Left lung (tissue), 4 donors: ENCODE measurements at regions not wholly inside any gene's neighbourhood (a gene's known extent, or its start where the extent isn't known, plus 50 kb on each side); places are given as distances from the start of the nearest gene placed in this dataset.

Experiments
- ATAC-seq: fragments of 200-7000 bp; cut with Tn5 transposase; one replicate; pipeline ENCODE4 v1.9.1; 2020; ENCODE audit warnings: moderate library complexity
- DNase-seq, 4 donors: peaks; one replicate each; pipeline ENCODE4 v3.0.0-alpha.2; 2013 to 2020
- H3K27ac ChIP-seq, 2 donors: fragments of 200-600 bp; sonication (generic) in 1 of 2; one replicate each; pipeline versions ENCODE4 v1.5.0 to v1.8.0; 2020 to 2021
- H3K27me3 ChIP-seq, 2 donors: fragments of 200-600 bp; sonication (generic) in 1 of 2; one replicate each; pipeline versions ENCODE4 v1.5.0 to v1.8.0; 2020 to 2021
- H3K36me3 ChIP-seq, 2 donors: fragments of 200-600 bp; sonication (generic) in 1 of 2; one replicate each; pipeline versions ENCODE4 v1.5.0 to v1.8.0; 2020 to 2021
- H3K4me1 ChIP-seq, 2 donors: fragments of 200-600 bp; one replicate each; pipeline ENCODE4 v1.8.0; 2021
- H3K4me3 ChIP-seq, 2 donors: fragments of 200-600 bp; sonication (generic) in 1 of 2; one replicate each; pipeline versions ENCODE4 v1.5.0 to v1.8.0; 2020 to 2021; ENCODE audit warnings: mild to moderate bottlenecking in 1 of 2
- H3K9me3 ChIP-seq, 2 donors: fragments of 200-600 bp; sonication (generic) in 1 of 2; one replicate each; pipeline versions ENCODE4 v1.5.0 to v1.8.0; 2020 to 2021
- intact Hi-C, 2 donors: fragments of 100-400 bp; cut with DNase I; formaldehyde crosslinking; loops; one replicate each; pipeline versions ENCODE4 v1.11.2 to v1.14.2; 2022
- TF ChIP-seq, protein P1 (sequence below), 2 donors: fragments of 200-600 bp; sonication (generic) in 1 of 2; IDR thresholded peaks; one replicate each; pipeline versions ENCODE4 v1.5.0 to v1.8.0; 2021; ENCODE audit warnings: antibody characterized with exemption in 2 of 2
- donor health status: DM: no; HTN: yes; CAD: no.
- donor health status: DM: no; HTN: no; CAD: no.

DNA sequence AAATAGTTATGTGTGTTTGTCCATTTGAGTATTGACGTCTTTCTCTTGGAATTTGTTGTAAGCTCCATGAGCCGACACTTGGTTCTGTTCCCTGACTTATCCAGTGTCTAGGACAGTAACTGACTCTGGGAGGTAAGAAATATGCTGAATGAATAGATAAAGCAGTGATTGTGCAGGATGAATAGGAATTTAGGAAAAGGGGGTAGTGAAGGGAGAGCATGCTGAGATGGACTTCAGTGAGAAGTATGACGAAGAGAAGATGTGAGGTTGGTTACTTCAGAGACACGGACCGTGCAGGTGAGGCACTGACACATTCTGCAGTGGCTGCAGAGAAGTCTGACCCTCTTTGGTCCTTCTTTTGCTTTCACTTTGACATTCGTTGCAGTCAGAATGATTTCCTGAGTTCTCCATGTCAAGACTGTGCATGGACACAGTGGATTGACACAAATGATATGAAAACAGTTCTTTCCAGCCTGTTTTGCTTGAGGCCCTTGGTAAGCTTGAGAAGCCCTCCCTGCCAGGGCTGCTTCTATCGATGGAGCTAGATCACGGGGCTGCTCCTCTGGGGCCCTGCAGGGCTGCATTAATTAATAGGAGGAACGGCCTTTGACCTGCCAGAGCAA, 261.5 kb upstream of the SORCS1 start:
- no peaks in the 10 kb centered on the region for H3K27me3 ChIP-seq
- no peak for ATAC-seq
- TF ChIP-seq, protein P1, sequence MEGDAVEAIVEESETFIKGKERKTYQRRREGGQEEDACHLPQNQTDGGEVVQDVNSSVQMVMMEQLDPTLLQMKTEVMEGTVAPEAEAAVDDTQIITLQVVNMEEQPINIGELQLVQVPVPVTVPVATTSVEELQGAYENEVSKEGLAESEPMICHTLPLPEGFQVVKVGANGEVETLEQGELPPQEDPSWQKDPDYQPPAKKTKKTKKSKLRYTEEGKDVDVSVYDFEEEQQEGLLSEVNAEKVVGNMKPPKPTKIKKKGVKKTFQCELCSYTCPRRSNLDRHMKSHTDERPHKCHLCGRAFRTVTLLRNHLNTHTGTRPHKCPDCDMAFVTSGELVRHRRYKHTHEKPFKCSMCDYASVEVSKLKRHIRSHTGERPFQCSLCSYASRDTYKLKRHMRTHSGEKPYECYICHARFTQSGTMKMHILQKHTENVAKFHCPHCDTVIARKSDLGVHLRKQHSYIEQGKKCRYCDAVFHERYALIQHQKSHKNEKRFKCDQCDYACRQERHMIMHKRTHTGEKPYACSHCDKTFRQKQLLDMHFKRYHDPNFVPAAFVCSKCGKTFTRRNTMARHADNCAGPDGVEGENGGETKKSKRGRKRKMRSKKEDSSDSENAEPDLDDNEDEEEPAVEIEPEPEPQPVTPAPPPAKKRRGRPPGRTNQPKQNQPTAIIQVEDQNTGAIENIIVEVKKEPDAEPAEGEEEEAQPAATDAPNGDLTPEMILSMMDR (IDR thresholded peaks at IDR 0.05), result no peak
- no peak overlapping the region for H3K4me3 ChIP-seq
- H3K36me3 ChIP-seq, result no peaks in the 10 kb centered on the region
- no peaks in the 10 kb centered on the region for H3K4me1 ChIP-seq
- DNase-seq, result no peak
- no peak overlapping the region for H3K27ac ChIP-seq
- H3K9me3 ChIP-seq, result no peaks in the 10 kb centered on the region
- intact Hi-C loops, result no loop called here

DNA sequence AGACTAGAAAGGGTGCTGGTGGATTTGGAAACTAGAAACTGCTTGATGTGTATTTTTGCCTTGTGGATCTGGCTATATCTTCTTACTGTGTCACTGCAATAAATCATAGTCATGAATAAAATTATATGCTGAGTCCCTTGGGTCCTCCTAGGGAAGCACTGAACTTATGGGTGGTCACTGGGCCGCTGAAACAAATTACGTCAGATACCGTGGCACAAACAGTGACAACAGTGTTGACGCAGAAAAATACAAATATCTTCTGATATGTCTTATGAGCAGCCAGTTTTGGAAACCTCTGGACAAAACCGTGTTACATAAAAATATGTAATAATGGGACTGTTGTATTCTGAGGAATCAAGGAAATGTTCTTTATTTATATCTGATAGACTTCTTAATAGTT, 260.1 kb upstream of the SORCS1 start:
- Histone ChIP-seq H3K4me3 (no peak overlapping the region), H3K9me3 (no peaks in the 10 kb centered on the region), H3K36me3 (no peaks in the 10 kb centered on the region), H3K27me3 (no peaks in the 10 kb centered on the region), H3K27ac (no peak overlapping the region), H3K4me1 (no peaks in the 10 kb centered on the region)
- no peak for DNase-seq
- intact Hi-C loops, result no loop called here
- TF ChIP-seq, protein P1 (IDR thresholded peaks at IDR 0.05), result no peak
- ATAC-seq, result no peak

DNA sequence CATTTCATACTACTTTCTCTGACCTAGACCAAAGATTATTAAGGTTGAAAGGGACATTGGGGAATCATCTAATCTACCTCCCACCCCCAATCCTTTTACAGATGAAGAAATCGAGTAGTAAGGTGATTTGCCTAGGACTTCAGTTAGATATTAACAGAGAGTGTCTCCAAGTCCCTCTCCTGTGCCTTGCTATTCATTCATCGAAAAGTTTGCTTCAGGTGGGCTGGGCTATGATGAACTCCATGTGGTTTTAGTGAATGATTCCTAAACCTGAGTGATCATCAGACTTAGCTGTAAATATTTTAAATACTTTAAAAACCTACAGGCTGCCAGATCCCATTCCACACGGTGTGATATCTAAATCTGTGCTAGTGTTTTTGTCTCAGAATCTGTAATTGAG, 259.4 kb upstream of the SORCS1 start:
- no peaks in the 10 kb centered on the region for H3K4me1 ChIP-seq
- intact Hi-C loops, result no loop called here
- H3K36me3 ChIP-seq, result no peaks in the 10 kb centered on the region
- H3K9me3 ChIP-seq, result no peaks in the 10 kb centered on the region
- DNase-seq (no peak), ATAC-seq (no peak)
- no peaks in the 10 kb centered on the region for H3K27me3 ChIP-seq
- no peak overlapping the region for H3K27ac ChIP-seq
- TF ChIP-seq, protein P1 (IDR thresholded peaks at IDR 0.05), result no peak
- no peak overlapping the region for H3K4me3 ChIP-seq

DNA sequence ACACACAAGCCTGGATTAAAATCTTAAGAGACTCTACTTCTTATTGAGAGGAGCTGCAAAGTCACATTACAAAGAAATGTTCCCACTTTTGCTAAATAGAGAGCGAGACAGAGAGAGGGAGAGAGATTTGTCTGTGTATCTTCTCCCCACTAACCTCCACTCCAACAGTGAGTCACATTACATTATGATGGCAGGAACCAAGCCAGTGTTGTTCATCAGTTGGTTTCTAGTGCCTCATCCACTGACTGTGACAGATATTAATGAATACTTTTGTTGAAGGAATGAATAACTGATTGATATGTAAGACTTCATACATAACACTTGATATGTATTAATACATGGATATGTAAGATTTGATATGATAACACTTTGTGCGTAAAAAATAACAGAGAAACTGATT, 258.2 kb upstream of the SORCS1 start:
- no peak overlapping the region for H3K4me3 ChIP-seq
- H3K27ac ChIP-seq, result no peak overlapping the region
- no peaks in the 10 kb centered on the region for H3K36me3 ChIP-seq
- no peaks in the 10 kb centered on the region for H3K9me3 ChIP-seq
- no peak for ATAC-seq
- H3K4me1 ChIP-seq, result no peaks in the 10 kb centered on the region
- intact Hi-C loops, result no loop called here
- no peaks in the 10 kb centered on the region for H3K27me3 ChIP-seq
- DNase-seq, result no peak
- TF ChIP-seq, protein P1 (IDR thresholded peaks at IDR 0.05), result no peak

DNA sequence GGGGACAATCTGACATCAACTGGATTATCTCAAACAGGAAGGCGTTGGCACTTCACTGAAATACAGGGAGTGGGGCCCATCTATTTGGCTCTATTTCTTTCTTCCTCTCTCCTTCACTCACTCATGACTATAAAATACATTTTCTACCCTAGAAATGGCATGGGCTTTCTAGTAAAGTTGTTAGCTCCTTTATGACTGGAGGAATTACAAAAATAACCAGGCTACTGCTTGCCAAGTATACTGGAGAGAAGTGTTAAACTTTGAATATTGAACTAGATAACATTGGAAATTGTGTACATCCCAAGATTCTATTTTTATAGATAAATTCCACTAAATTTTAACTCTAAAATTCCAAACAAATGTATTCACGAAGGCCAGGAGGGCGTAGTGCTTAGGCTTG, 255.7 kb upstream of the SORCS1 start:
- no peak for DNase-seq
- H3K4me3 ChIP-seq, result no peak overlapping the region
- H3K36me3 ChIP-seq, result no peaks in the 10 kb centered on the region
- H3K9me3 ChIP-seq, result no peaks in the 10 kb centered on the region
- TF ChIP-seq, protein P1 (IDR thresholded peaks at IDR 0.05), result no peak
- no peaks in the 10 kb centered on the region for H3K27me3 ChIP-seq
- H3K4me1 ChIP-seq, result no peaks in the 10 kb centered on the region
- intact Hi-C loops, result no loop called here
- H3K27ac ChIP-seq, result no peak overlapping the region
- ATAC-seq, result no peak
